Keratinocyte (primary cell): ENCODE measurements at regions not wholly inside any gene's neighbourhood (a gene's known extent, or its start where the extent isn't known, plus 50 kb on each side); places are given as distances from the start of the nearest gene placed in this dataset.
A peak's percentile ranks its signal among the peaks of the same experiment; 100 is the strongest.

ENCODE experiments used
- DNase-seq: peaks from one replicate; pipeline ENCODE4 v3.0.0-alpha.2; 2011; ENCODE audit warnings: low read depth, missing footprints, low spot score
- FAIRE-seq: peaks from 2 replicates; lab custom pipeline; 2011; peaks lifted over from hg19 to GRCh38; lab: Jason Lieb, UNC
- H2AFZ ChIP-seq: 2 replicates; pipeline ENCODE4 v1.6.0; 2012; ENCODE audit warnings: low read length, control low read depth, inconsistent platforms; ENCODE audit not compliant: control insufficient read depth
- H3K27ac ChIP-seq: 2 replicates; pipeline ENCODE4 v1.5.1; 2011; ENCODE audit warnings: low read length; ENCODE audit not compliant: control insufficient read depth, insufficient read depth
- H3K27me3 ChIP-seq: 3 replicates; pipeline ENCODE4 v1.6.0; 2011; ENCODE audit warnings: low read length; ENCODE audit not compliant: control insufficient read depth, insufficient read depth; ENCODE audit errors: extremely low read depth
- H3K36me3 ChIP-seq, 2 experiments: 2 replicates in 1 of 2; 3 replicates in 1 of 2; pipeline ENCODE4 v1.5.1; 2011; ENCODE audit warnings: low read length in 2 of 2, mild to moderate bottlenecking in 1 of 2; ENCODE audit not compliant: control insufficient read depth in 2 of 2, insufficient read depth in 2 of 2; ENCODE audit errors: extremely low read depth in 1 of 2
- H3K4me1 ChIP-seq: 3 replicates; pipeline ENCODE4 v1.5.1; 2011; ENCODE audit warnings: low read length; ENCODE audit not compliant: control insufficient read depth, insufficient read depth; ENCODE audit errors: extremely low read depth
- H3K4me2 ChIP-seq: 3 replicates; pipeline ENCODE4 v1.6.0; 2011; ENCODE audit warnings: low read depth, low read length; ENCODE audit not compliant: control insufficient read depth, insufficient read depth; ENCODE audit errors: extremely low read depth
- H3K4me3 ChIP-seq, 3 experiments: fragments of 200-600 bp in 1 of 3; sonication (generic) in 1 of 3; 2 replicates in 2 of 3; 3 replicates in 1 of 3; pipeline ENCODE4 v1.5.1; 2011 to 2016; ENCODE audit warnings: low read length in 3 of 3, mild to moderate bottlenecking in 3 of 3, control low read depth in 2 of 3, inconsistent platforms in 1 of 3, low read depth in 1 of 3, mixed read lengths in 1 of 3, mixed run types in 1 of 3, moderate library complexity in 1 of 3; ENCODE audit not compliant: control insufficient read depth in 2 of 3, insufficient read depth in 2 of 3; ENCODE audit errors: extremely low read depth in 1 of 3
- H3K79me2 ChIP-seq: 2 replicates; pipeline ENCODE4 v1.6.0; 2012; ENCODE audit warnings: low read length; ENCODE audit not compliant: control insufficient read depth, insufficient read depth
- H3K9ac ChIP-seq: 3 replicates; pipeline ENCODE4 v1.6.0; 2011; ENCODE audit warnings: low read length; ENCODE audit not compliant: control insufficient read depth, insufficient read depth; ENCODE audit errors: extremely low read depth
- H3K9me1 ChIP-seq: 3 replicates; pipeline ENCODE4 v1.6.0; 2011; ENCODE audit warnings: low read length; ENCODE audit not compliant: control insufficient read depth, insufficient read depth; ENCODE audit errors: extremely low read depth
- H3K9me3 ChIP-seq: 2 replicates; pipeline ENCODE4 v1.5.1; 2012; ENCODE audit warnings: low read depth, low read length; ENCODE audit not compliant: control insufficient read depth
- H4K20me1 ChIP-seq: 3 replicates; pipeline ENCODE4 v1.6.0; 2011; ENCODE audit warnings: low read length; ENCODE audit not compliant: control insufficient read depth, insufficient read depth; ENCODE audit errors: extremely low read depth
- CTCF ChIP-seq, 3 experiments: IDR thresholded peaks in 1 of 3; conservative IDR thresholded peaks in 1 of 3; optimal IDR thresholded peaks in 1 of 3; 2 replicates in 2 of 3; 3 replicates in 1 of 3; pipeline versions ENCODE3 to v1.5.1; 2011; ENCODE audit warnings: low read length in 3 of 3, mild to moderate bottlenecking in 3 of 3, moderate library complexity in 2 of 3, control low read depth in 1 of 3, inconsistent platforms in 1 of 3; ENCODE audit not compliant: insufficient read depth in 2 of 3; ENCODE audit errors: extremely low read depth in 1 of 3
- EZH2 ChIP-seq: IDR thresholded peaks from one replicate; pipeline ENCODE4 v1.6.1; 2012; ENCODE audit warnings: inconsistent platforms, mild to moderate bottlenecking, low read length, moderate library complexity
- dilution Hi-C: fragments of 300-500 bp; cut with MboI; formaldehyde crosslinking; loops from one replicate; pipeline ENCODE4 v1.7.0; 2020; ENCODE audit warnings: low sequenced_read_pairs; ENCODE audit not compliant: extremely low pct_ligation_motif_present

- FAIRE-seq = no peak
- Histone ChIP-seq H2AFZ (no peak overlapping the region), H3K27ac (no peak overlapping the region), H3K36me3 (no peaks in the 10 kb centered on the region), H3K27me3 (peaks cover 4% of the 10 kb centered on the region), H3K4me1 (no peaks in the 10 kb centered on the region), H3K9me1 (no peaks in the 10 kb centered on the region), H3K9me3 (no peaks in the 10 kb centered on the region), H3K4me2 (peak overlapping the region; percentile 22), H4K20me1 (no peaks in the 10 kb centered on the region), H3K4me3 (no peak overlapping the region), H3K79me2 (no peaks in the 10 kb centered on the region), H3K9ac (no peak overlapping the region)
- TF ChIP-seq CTCF (optimal IDR thresholded peaks at IDR 0.05 in 1 of 3, IDR thresholded peaks at IDR 0.05 in 1 of 3, conservative IDR thresholded peaks at IDR 0.05 in 1 of 3; ENCODE audit: extremely low read depth in 1 of 3, insufficient read depth in 2 of 3, low read length in 3 of 3) (no peak), EZH2 (no peak)
- no peak for DNase-seq
- dilution Hi-C loops = no loop called here
These were observed 72.9 kb downstream of the TSN start for GRCh38 chr2:121828281-121828731.

GRCh38 chr2:121830809-121831208 lies 75.4 kb downstream of the TSN start:
- Histone ChIP-seq H3K4me1 (no peaks in the 10 kb centered on the region), H3K4me2 (no peak overlapping the region), H3K9me3 (no peaks in the 10 kb centered on the region), H3K4me3 (no peak overlapping the region), H4K20me1 (no peaks in the 10 kb centered on the region), H3K27me3 (peaks cover 4% of the 10 kb centered on the region), H3K27ac (no peak overlapping the region), H3K36me3 (no peaks in the 10 kb centered on the region), H2AFZ (no peak overlapping the region), H3K79me2 (no peaks in the 10 kb centered on the region), H3K9ac (no peak overlapping the region), H3K9me1 (no peaks in the 10 kb centered on the region)
- DNase-seq (no peak), FAIRE-seq (no peak)
- no peak for TF ChIP-seq EZH2
- no peak for TF ChIP-seq CTCF (optimal IDR thresholded peaks at IDR 0.05 in 1 of 3, IDR thresholded peaks at IDR 0.05 in 1 of 3, conservative IDR thresholded peaks at IDR 0.05 in 1 of 3; ENCODE audit: extremely low read depth in 1 of 3, insufficient read depth in 2 of 3, low read length in 3 of 3)
- dilution Hi-C loops = no loop called here
